ENCODE measurements at regions not wholly inside any gene's neighbourhood (a gene's known extent, or its start where the extent isn't known, plus 50 kb on each side); places are given as distances from the start of the nearest gene placed in this dataset.

DNA sequence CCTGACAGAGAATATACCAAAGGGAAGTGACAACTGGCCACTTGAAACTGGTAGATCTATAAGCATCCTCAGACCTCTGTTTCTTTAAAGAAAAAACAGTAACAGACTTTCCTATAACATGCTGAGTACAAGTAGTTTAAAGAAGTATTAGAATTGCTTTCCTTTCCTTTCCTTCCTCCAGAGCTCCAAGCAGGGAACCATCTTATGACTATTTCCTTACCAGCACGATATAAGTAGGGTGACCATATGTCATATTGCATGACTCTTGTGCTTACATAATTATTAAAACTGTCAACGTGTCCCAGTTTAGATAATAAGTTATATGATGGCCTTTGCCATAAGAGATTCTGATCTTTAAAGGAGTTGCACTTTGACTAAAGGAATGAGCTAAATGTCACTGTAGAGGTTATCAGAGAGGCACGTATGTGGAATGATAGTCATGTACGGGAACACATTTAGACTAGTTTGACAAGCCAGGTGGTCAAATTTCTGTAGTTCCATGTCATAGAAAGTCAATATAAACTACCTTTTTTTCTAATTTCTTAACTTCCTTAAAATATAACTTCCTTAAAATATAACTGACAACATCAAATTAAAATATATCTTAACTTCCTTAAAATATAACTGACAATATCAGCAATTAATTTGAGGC, 212.7 kb upstream of the CD180 start:
- Histone ChIP-seq H3K27me3 (ENCODE audit: control insufficient read depth, insufficient read depth, low read length) (no peaks in the 10 kb centered on the region), H3K4me1 (ENCODE audit: control insufficient read depth, insufficient read depth, low read length) (peaks cover 13% of the 10 kb centered on the region; the same call in 1 of the 2 replicates), H3K9me3 (ENCODE audit: control insufficient read depth, insufficient read depth, low read depth, low read length) (no peaks in the 10 kb centered on the region), H3K9ac (ENCODE audit: low read length) (no peak overlapping the region), H3K27ac (ENCODE audit: low read depth, low read length) (no peak overlapping the region), H3K4me3 (ENCODE audit: low read depth, low read length) (no peak overlapping the region), H3K36me3 (ENCODE audit: control insufficient read depth, insufficient read depth, low read length) (no peaks in the 10 kb centered on the region)

DNA sequence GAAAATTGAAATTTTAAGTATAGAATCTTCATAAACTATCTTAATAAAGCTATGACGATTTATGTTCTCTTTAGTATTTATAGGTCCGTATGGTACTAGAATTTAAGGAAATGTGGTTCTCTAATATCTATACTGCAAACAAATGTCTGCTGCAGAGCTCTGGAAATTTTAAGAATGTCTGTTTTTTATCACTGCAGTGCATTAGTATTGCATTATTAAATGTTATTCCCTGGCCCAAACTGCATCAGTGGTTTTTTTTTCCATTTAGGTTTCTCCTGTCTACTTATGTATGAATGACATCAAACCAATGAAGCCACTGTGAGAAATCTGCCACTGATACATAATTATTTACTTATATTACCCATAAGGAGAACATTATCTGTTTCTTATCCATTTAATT, 211.4 kb upstream of the CD180 start:
- Histone ChIP-seq H3K4me1 (ENCODE audit: control insufficient read depth, insufficient read depth, low read length) (peaks cover 7% of the 10 kb centered on the region; the same call in 1 of the 2 replicates), H3K9me3 (ENCODE audit: control insufficient read depth, insufficient read depth, low read depth, low read length) (no peaks in the 10 kb centered on the region), H3K27me3 (ENCODE audit: control insufficient read depth, insufficient read depth, low read length) (no peaks in the 10 kb centered on the region), H3K36me3 (ENCODE audit: control insufficient read depth, insufficient read depth, low read length) (no peaks in the 10 kb centered on the region), H3K27ac (ENCODE audit: low read depth, low read length) (no peak overlapping the region), H3K9ac (ENCODE audit: low read length) (no peak overlapping the region), H3K4me3 (ENCODE audit: low read depth, low read length) (no peak overlapping the region)

DNA sequence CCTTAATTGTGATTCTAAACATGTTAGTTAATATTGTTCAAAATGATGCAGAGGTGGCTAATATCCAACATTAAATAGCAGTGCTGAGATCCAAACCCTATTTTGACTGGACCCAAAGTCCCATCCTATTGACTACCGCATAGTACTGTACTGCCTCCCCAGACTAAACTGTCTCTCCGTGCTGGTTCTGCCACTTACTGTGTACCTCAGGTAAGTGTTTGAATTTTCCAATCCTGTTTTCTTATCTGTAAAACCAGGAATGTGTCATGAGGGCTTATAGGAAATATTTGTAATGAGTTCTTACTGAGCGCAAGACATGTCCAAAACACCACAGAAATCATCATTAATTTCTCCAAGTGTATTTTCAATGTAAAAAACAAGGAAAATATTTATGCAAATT, 209.2 kb upstream of the CD180 start:
- H3K4me1 ChIP-seq (ENCODE audit: control insufficient read depth, insufficient read depth, low read length): peaks cover 7% of the 10 kb centered on the region; the same call in 1 of the 2 replicates
- no peaks in the 10 kb centered on the region for H3K27me3 ChIP-seq (ENCODE audit: control insufficient read depth, insufficient read depth, low read length)
- H3K27ac ChIP-seq (ENCODE audit: low read depth, low read length): no peak overlapping the region
- H3K4me3 ChIP-seq (ENCODE audit: low read depth, low read length): no peak overlapping the region
- no peaks in the 10 kb centered on the region for H3K9me3 ChIP-seq (ENCODE audit: control insufficient read depth, insufficient read depth, low read depth, low read length)
- no peak overlapping the region for H3K9ac ChIP-seq (ENCODE audit: low read length)
- H3K36me3 ChIP-seq (ENCODE audit: control insufficient read depth, insufficient read depth, low read length): no peaks in the 10 kb centered on the region

DNA sequence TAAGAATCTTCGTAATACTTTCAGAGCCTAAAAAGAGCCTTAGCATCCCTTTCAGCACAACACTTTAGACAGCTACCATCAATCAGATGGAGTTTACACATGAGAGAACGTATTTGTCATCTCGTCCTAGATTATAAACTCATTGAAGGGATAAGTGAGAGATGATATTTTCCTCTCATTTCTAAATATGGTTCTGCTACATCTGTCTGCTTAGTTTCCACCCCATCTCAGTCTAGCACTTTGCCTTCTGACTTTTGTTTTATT, 208.4 kb upstream of the CD180 start:
- Histone ChIP-seq H3K9me3 (ENCODE audit: control insufficient read depth, insufficient read depth, low read depth, low read length) (no peaks in the 10 kb centered on the region), H3K27ac (ENCODE audit: low read depth, low read length) (no peak overlapping the region), H3K4me1 (ENCODE audit: control insufficient read depth, insufficient read depth, low read length) (peaks cover 7% of the 10 kb centered on the region; the same call in 1 of the 2 replicates), H3K9ac (ENCODE audit: low read length) (no peak overlapping the region), H3K27me3 (ENCODE audit: control insufficient read depth, insufficient read depth, low read length) (no peaks in the 10 kb centered on the region), H3K36me3 (ENCODE audit: control insufficient read depth, insufficient read depth, low read length) (no peaks in the 10 kb centered on the region), H3K4me3 (ENCODE audit: low read depth, low read length) (no peak overlapping the region)

DNA sequence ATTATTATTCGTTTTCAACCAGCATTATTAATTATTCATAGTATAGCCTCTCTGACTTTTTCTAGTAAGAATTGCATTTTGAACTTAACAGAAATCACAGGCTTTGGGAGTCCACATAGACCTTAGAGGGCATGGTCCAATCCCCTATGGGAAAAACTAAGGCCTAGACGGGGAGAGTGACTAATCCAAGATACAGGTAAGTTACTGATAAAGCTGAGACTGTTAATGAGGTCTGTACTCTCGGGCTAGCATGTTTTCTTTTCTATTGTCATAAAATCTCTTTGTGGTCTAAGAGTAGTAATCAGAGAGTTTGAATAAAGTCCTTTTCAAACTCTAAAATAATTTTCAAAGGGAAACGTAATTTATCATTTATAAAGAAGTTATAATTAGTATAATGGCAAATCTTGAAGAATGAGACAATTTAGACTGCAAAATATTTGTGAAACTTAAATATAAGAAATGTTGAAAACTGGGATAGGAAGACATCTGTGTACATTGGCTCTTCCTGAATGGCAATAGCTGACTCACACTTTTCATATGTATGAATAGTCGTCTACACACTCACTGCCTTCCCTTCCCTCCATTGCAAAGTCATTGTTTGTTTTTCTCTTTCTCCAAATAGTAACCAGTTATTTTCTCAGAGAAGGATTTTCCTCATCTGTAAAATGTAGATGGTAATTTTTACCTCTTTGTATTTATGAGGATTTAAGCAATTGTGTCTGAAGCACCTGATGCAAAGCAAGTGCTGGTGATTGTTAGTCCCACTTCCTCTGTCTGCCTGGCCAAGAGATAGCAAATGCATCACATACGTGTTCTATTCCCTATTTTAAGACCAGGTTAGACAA, 207.9 kb upstream of the CD180 start:
- no peak overlapping the region for H3K9ac ChIP-seq (ENCODE audit: low read length)
- H3K36me3 ChIP-seq (ENCODE audit: control insufficient read depth, insufficient read depth, low read length): no peaks in the 10 kb centered on the region
- no peak overlapping the region for H3K4me3 ChIP-seq (ENCODE audit: low read depth, low read length)
- peaks cover 7% of the 10 kb centered on the region; the same call in 1 of the 2 replicates for H3K4me1 ChIP-seq (ENCODE audit: control insufficient read depth, insufficient read depth, low read length)
- no peak overlapping the region for H3K27ac ChIP-seq (ENCODE audit: low read depth, low read length)
- H3K9me3 ChIP-seq (ENCODE audit: control insufficient read depth, insufficient read depth, low read depth, low read length): no peaks in the 10 kb centered on the region
- no peaks in the 10 kb centered on the region for H3K27me3 ChIP-seq (ENCODE audit: control insufficient read depth, insufficient read depth, low read length)

DNA sequence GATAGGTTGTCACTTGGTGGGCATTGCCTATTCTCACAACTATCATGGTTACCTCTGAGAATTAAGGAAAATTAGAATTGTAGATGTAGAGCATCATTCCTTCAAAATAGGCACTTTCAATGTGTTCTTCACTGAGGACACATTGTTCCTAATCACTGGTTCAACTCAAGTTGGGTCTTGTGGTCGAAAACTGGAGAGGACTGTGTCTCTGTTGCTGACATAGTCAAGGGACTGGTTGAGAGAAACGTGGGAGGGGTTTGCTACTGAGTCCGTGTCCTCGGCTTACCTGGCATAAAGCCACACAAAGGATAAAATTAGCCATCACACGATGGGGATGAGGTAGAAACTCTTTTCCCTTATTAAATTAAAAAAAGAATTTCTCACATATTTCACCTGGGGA, 205.9 kb upstream of the CD180 start:
- H3K36me3 ChIP-seq (ENCODE audit: control insufficient read depth, insufficient read depth, low read length): no peaks in the 10 kb centered on the region
- H3K4me3 ChIP-seq (ENCODE audit: low read depth, low read length): no peak overlapping the region
- no peaks in the 10 kb centered on the region for H3K9me3 ChIP-seq (ENCODE audit: control insufficient read depth, insufficient read depth, low read depth, low read length)
- H3K9ac ChIP-seq (ENCODE audit: low read length): no peak overlapping the region
- H3K27me3 ChIP-seq (ENCODE audit: control insufficient read depth, insufficient read depth, low read length): no peaks in the 10 kb centered on the region
- peaks cover 7% of the 10 kb centered on the region; the same call in 1 of the 2 replicates for H3K4me1 ChIP-seq (ENCODE audit: control insufficient read depth, insufficient read depth, low read length)
- no peak overlapping the region for H3K27ac ChIP-seq (ENCODE audit: low read depth, low read length)

DNA sequence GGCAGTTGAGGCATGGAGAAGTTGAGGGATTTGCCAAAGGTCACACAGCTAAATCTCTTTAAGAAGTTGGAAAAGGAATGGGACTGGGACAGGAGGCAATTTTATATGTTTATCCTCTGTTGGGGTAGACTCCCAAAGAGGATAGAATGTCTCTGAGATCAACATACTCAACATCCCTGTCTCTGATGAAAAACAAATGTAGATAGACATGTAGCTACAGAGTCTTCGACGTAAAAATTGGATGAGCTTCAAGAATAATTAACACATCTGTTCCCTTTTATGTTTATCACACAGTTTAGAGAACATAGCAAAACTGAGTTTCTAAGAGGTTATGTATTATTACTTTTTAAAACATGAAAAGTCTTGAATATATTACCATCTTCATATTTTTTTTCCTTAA, 204.6 kb upstream of the CD180 start:
- Histone ChIP-seq H3K36me3 (ENCODE audit: control insufficient read depth, insufficient read depth, low read length) (no peaks in the 10 kb centered on the region), H3K9ac (ENCODE audit: low read length) (no peak overlapping the region), H3K4me3 (ENCODE audit: low read depth, low read length) (no peak overlapping the region), H3K27ac (ENCODE audit: low read depth, low read length) (no peak overlapping the region), H3K27me3 (ENCODE audit: control insufficient read depth, insufficient read depth, low read length) (no peaks in the 10 kb centered on the region), H3K9me3 (ENCODE audit: control insufficient read depth, insufficient read depth, low read depth, low read length) (no peaks in the 10 kb centered on the region), H3K4me1 (ENCODE audit: control insufficient read depth, insufficient read depth, low read length) (peaks cover 7% of the 10 kb centered on the region; the same call in 1 of the 2 replicates)

DNA sequence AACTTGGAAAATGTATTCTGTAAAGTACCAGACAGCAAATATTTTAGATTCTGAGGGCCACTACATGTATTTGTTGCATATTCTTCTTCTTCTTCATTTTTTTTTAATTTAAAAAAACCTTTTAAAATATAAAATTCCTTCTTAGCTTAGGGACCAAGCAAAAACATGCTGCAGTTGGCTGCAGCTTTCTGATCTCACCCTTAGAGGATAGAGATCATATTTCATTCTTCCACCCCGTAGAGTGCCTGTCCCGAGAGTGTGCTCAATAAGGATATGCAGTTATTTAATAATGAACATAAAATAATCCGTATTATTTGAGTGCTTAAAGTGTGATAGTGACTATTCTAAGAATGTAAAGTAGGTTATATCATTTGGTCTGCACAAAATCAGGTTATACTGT, 204.2 kb upstream of the CD180 start:
- peaks cover 7% of the 10 kb centered on the region; the same call in 1 of the 2 replicates for H3K4me1 ChIP-seq (ENCODE audit: control insufficient read depth, insufficient read depth, low read length)
- H3K27me3 ChIP-seq (ENCODE audit: control insufficient read depth, insufficient read depth, low read length): no peaks in the 10 kb centered on the region
- no peak overlapping the region for H3K4me3 ChIP-seq (ENCODE audit: low read depth, low read length)
- no peak overlapping the region for H3K27ac ChIP-seq (ENCODE audit: low read depth, low read length)
- H3K9ac ChIP-seq (ENCODE audit: low read length): no peak overlapping the region
- H3K9me3 ChIP-seq (ENCODE audit: control insufficient read depth, insufficient read depth, low read depth, low read length): no peaks in the 10 kb centered on the region
- no peaks in the 10 kb centered on the region for H3K36me3 ChIP-seq (ENCODE audit: control insufficient read depth, insufficient read depth, low read length)

DNA sequence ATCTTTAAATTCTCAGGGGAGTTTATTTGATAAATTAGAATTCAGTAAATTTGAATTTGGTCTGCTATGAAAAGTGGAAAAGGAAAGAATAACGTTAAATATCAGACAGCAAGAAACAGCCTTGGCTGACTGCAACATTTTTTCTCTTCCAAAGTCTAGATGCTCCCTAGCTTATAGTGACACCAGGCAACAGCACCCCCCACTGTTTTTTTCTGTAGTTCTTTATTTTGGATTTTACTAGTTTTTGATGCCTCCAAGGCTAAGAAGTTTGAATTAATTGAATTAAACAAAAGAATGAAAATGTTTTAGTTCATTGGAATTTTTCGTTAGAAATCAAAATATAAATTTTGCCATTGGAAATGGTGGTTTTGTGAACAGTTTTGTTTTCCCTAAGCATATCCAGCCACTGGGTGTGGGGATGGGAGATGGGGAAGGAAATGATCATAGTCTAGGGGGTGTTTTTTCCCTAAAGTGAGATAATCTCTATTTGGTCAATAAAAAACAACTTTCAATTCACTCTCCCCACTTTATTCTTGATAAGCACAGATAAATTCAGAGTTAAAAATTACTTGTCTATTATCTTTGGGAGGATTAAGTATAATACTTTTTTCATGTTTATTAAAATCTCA, 199.3 kb upstream of the CD180 start:
- Histone ChIP-seq H3K9me3 (ENCODE audit: control insufficient read depth, insufficient read depth, low read depth, low read length) (no peaks in the 10 kb centered on the region), H3K4me1 (ENCODE audit: control insufficient read depth, insufficient read depth, low read length) (peaks cover 13% of the 10 kb centered on the region), H3K9ac (ENCODE audit: low read length) (no peak overlapping the region), H3K27ac (ENCODE audit: low read depth, low read length) (no peak overlapping the region), H3K4me3 (ENCODE audit: low read depth, low read length) (no peak overlapping the region), H3K36me3 (ENCODE audit: control insufficient read depth, insufficient read depth, low read length) (no peaks in the 10 kb centered on the region), H3K27me3 (ENCODE audit: control insufficient read depth, insufficient read depth, low read length) (no peaks in the 10 kb centered on the region)

DNA sequence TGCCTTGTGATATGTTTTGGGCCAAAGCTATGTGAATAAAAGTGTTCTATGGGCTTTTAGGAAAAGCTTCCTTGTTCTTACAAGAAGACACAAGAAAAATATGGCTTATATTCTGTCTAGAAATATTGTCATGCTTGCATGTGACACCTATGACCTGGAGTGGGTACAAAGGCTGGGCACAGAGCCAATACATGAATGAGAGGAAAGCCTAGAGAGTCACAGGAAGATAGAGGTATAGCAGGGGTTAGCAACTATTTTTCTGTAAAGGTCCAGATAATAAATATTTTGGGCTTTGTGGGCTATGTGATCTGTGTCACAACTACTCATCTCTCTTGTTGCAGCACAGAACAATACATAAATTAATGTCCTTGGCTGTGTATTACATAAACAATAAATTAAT, 196.6 kb upstream of the CD180 start:
- Histone ChIP-seq H3K27me3 (ENCODE audit: control insufficient read depth, insufficient read depth, low read length) (no peaks in the 10 kb centered on the region), H3K9ac (ENCODE audit: low read length) (no peak overlapping the region), H3K4me3 (ENCODE audit: low read depth, low read length) (no peak overlapping the region), H3K9me3 (ENCODE audit: control insufficient read depth, insufficient read depth, low read depth, low read length) (no peaks in the 10 kb centered on the region), H3K36me3 (ENCODE audit: control insufficient read depth, insufficient read depth, low read length) (no peaks in the 10 kb centered on the region), H3K27ac (ENCODE audit: low read depth, low read length) (no peak overlapping the region), H3K4me1 (ENCODE audit: control insufficient read depth, insufficient read depth, low read length) (peaks cover 14% of the 10 kb centered on the region)

DNA sequence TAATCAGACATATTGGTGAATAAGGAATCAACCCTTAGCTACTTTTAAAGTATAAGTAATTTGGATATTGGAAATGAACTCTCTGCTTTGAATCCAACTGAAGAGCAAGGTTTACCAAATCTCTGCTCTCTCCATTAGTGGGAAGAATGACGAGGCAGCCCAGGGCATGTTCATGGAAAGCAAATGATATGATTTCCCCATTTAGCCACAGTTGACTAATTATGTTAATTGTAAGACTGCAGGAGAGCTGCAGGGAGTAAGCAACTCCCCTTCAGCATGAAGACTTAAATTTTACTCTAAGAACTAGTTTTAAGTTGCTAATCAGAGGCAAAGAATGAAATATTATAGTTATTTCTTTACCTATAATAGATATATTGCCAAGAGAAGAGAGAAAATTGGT, 194.3 kb upstream of the CD180 start:
- no peak overlapping the region for H3K9ac ChIP-seq (ENCODE audit: low read length)
- H3K4me3 ChIP-seq (ENCODE audit: low read depth, low read length): no peak overlapping the region
- no peaks in the 10 kb centered on the region for H3K27me3 ChIP-seq (ENCODE audit: control insufficient read depth, insufficient read depth, low read length)
- H3K27ac ChIP-seq (ENCODE audit: low read depth, low read length): no peak overlapping the region
- no peaks in the 10 kb centered on the region for H3K9me3 ChIP-seq (ENCODE audit: control insufficient read depth, insufficient read depth, low read depth, low read length)
- no peaks in the 10 kb centered on the region for H3K36me3 ChIP-seq (ENCODE audit: control insufficient read depth, insufficient read depth, low read length)
- H3K4me1 ChIP-seq (ENCODE audit: control insufficient read depth, insufficient read depth, low read length): peaks cover 14% of the 10 kb centered on the region

Data from HUES6 (cell line).